ENCODE measurements at regions not wholly inside any gene's neighbourhood (a gene's known extent, or its start where the extent isn't known, plus 50 kb on each side); places are given as distances from the start of the nearest gene placed in this dataset.

DNA sequence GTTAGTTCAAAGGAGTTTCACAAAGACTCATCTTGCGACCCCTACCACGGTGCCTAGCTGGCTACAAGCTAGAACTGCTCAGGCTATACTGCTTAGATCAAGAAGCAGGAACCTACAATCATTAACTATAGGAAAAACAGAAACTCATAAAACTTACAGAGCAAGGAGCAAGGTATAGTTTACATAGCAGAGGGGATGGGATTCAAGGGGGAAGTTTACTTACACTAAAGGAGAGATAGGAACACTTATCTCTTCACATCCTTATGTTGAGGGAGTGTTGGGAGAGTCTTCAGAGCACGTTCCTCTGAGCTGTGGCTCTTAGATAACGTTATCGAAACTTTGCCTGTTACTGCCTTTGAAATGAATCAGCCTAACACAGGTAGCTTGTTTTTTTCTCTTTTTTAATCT is 58.1 kb downstream of the FSCB start:
- WGBS, 2 experiments (ENCODE audit: extremely low coverage in 2 of 2, insufficient read length in 1 of 2), result no CpG with 5 or more reads among the region's 5 CpGs
- no peak overlapping the region for H2BK120ac ChIP-seq (ENCODE audit: low read depth, low read length)
- no peak overlapping the region for H3K4me2 ChIP-seq (ENCODE audit: low read depth, low read length)
- H4K20me1 ChIP-seq (ENCODE audit: insufficient read depth, low read length), result no peaks in the 10 kb centered on the region
- H3K18ac ChIP-seq (ENCODE audit: low read depth, low read length), result no peak overlapping the region
- no peak overlapping the region for H3K27ac ChIP-seq (ENCODE audit: insufficient read depth, low read length)
- no peak overlapping the region for H3K4ac ChIP-seq (ENCODE audit: low read depth, low read length)
- TF ChIP-seq POLR2A (IDR thresholded peaks at IDR 0.05; ENCODE audit: low read depth, low read length), result no peak
- no peak for TF ChIP-seq RFX5 (IDR thresholded peaks at IDR 0.05; ENCODE audit: low read depth, low read length)
- TF ChIP-seq, protein P1, sequence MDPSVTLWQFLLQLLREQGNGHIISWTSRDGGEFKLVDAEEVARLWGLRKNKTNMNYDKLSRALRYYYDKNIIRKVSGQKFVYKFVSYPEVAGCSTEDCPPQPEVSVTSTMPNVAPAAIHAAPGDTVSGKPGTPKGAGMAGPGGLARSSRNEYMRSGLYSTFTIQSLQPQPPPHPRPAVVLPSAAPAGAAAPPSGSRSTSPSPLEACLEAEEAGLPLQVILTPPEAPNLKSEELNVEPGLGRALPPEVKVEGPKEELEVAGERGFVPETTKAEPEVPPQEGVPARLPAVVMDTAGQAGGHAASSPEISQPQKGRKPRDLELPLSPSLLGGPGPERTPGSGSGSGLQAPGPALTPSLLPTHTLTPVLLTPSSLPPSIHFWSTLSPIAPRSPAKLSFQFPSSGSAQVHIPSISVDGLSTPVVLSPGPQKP (IDR thresholded peaks at IDR 0.05; ENCODE audit: borderline replicate concordance, low read depth, low read length), result no peak
- TF ChIP-seq CHD1 (IDR thresholded peaks at IDR 0.05; ENCODE audit: low read depth, low read length), result no peak
- TF ChIP-seq NFE2L2 (IDR thresholded peaks at IDR 0.05; ENCODE audit: low read depth, low read length), result no peak
- no peak for TF ChIP-seq CEBPB (IDR thresholded peaks at IDR 0.05; ENCODE audit: low read depth, low read length)
- TF ChIP-seq, protein P2, sequence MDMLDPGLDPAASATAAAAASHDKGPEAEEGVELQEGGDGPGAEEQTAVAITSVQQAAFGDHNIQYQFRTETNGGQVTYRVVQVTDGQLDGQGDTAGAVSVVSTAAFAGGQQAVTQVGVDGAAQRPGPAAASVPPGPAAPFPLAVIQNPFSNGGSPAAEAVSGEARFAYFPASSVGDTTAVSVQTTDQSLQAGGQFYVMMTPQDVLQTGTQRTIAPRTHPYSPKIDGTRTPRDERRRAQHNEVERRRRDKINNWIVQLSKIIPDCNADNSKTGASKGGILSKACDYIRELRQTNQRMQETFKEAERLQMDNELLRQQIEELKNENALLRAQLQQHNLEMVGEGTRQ (IDR thresholded peaks at IDR 0.05; ENCODE audit: low read depth, low read length), result no peak
- TF ChIP-seq BHLHE40 (IDR thresholded peaks at IDR 0.05; ENCODE audit: low read depth, low read length), result no peak
- TF ChIP-seq MXI1 (IDR thresholded peaks at IDR 0.05; ENCODE audit: borderline replicate concordance, low read depth, low read length), result no peak
- TF ChIP-seq FOS (IDR thresholded peaks at IDR 0.05; ENCODE audit: low read depth, low read length), result no peak
- TF ChIP-seq MAZ (IDR thresholded peaks at IDR 0.05; ENCODE audit: borderline replicate concordance, low read depth, low read length), result no peak
- no peak for TF ChIP-seq MAFK (IDR thresholded peaks at IDR 0.05; ENCODE audit: low read depth, low read length)
- TF ChIP-seq SMC3 (IDR thresholded peaks at IDR 0.05; ENCODE audit: low read depth, low read length), result no peak
- TF ChIP-seq, protein P3, sequence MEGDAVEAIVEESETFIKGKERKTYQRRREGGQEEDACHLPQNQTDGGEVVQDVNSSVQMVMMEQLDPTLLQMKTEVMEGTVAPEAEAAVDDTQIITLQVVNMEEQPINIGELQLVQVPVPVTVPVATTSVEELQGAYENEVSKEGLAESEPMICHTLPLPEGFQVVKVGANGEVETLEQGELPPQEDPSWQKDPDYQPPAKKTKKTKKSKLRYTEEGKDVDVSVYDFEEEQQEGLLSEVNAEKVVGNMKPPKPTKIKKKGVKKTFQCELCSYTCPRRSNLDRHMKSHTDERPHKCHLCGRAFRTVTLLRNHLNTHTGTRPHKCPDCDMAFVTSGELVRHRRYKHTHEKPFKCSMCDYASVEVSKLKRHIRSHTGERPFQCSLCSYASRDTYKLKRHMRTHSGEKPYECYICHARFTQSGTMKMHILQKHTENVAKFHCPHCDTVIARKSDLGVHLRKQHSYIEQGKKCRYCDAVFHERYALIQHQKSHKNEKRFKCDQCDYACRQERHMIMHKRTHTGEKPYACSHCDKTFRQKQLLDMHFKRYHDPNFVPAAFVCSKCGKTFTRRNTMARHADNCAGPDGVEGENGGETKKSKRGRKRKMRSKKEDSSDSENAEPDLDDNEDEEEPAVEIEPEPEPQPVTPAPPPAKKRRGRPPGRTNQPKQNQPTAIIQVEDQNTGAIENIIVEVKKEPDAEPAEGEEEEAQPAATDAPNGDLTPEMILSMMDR (conservative IDR thresholded peaks at IDR 0.05; ENCODE audit: low read depth, low read length), result no peak
- no peak for TF ChIP-seq RCOR1 (IDR thresholded peaks at IDR 0.05; ENCODE audit: insufficient replicate concordance, low read length)
- no peak for TF ChIP-seq RAD21 (IDR thresholded peaks at IDR 0.05; ENCODE audit: low read length)
- no TSS peak for BruUV-seq (replicated peaks)
- intact Hi-C loops (cut with micrococcal nuclease), result no loop called here
- H3K23ac ChIP-seq (ENCODE audit: low read depth, low read length), result no peak overlapping the region
- H2BK20ac ChIP-seq (ENCODE audit: low read depth, low read length), result no peak overlapping the region
- H2AK9ac ChIP-seq (replicated peaks; ENCODE audit: low read depth, low read length, poor library complexity), result no peak overlapping the region
- H3K9me3 ChIP-seq (ENCODE audit: control insufficient read depth, insufficient read depth, low read length), result peaks cover 6% of the 10 kb centered on the region
- POLR2A ChIA-PET (ENCODE audit: unreplicated experiment), result no interaction called here
- no peak overlapping the region for H4K91ac ChIP-seq (ENCODE audit: insufficient read depth, low read depth, low read length)
- H2AK5ac ChIP-seq (ENCODE audit: low read depth, low read length), result no peak overlapping the region
- CTCF ChIA-PET, result no interaction called here
- no peak overlapping the region for H2AFZ ChIP-seq (replicated peaks; ENCODE audit: low read length, poor library complexity)
- H2BK15ac ChIP-seq (ENCODE audit: low read depth, low read length), result no peak overlapping the region
- H3K27me3 ChIP-seq (ENCODE audit: control insufficient read depth, insufficient read depth, low read length), result no peaks in the 10 kb centered on the region
- no peaks in the 10 kb centered on the region for H3K4me1 ChIP-seq (ENCODE audit: control insufficient read depth, insufficient read depth, low read length)
- no peaks in the 10 kb centered on the region for H3K9me1 ChIP-seq (ENCODE audit: insufficient read depth, low read length)
- in situ Hi-C loops (cut with MboI; ENCODE audit: low sequenced_read_pairs), result no loop called here
- dilution Hi-C loops (cut with HindIII; ENCODE audit: low sequenced_read_pairs, unreplicated experiment), result no loop called here
- H3K79me1 ChIP-seq (ENCODE audit: low read depth in 1 of 2, low read length in 2 of 2), result no peaks in the 10 kb centered on the region
- no peak overlapping the region for H3K56ac ChIP-seq (ENCODE audit: extremely low read depth, insufficient read depth, low read length)
- H3K9ac ChIP-seq (ENCODE audit: low read depth, low read length), result no peak overlapping the region
- H3K4me3 ChIP-seq (ENCODE audit: insufficient read depth, low read depth, low read length), result no peak overlapping the region
- no peak overlapping the region for H4K8ac ChIP-seq (ENCODE audit: low read depth in 2 of 2, low read length in 2 of 2)
- DNase-seq (no peak), ATAC-seq (ENCODE audit: low read depth) (no peak)
- H3K14ac ChIP-seq (replicated peaks; ENCODE audit: low read depth, low read length), result no peak overlapping the region
- no peak overlapping the region for H2BK5ac ChIP-seq (ENCODE audit: low read depth, low read length, poor library complexity, severe bottlenecking)
- no peak overlapping the region for H4K5ac ChIP-seq (ENCODE audit: low read depth, low read length)
- H3K36me3 ChIP-seq (ENCODE audit: control insufficient read depth, insufficient read depth, low read length), result no peaks in the 10 kb centered on the region
